ENCODE measurements at regions not wholly inside any gene's neighbourhood (a gene's known extent, or its start where the extent isn't known, plus 50 kb on each side); places are given as distances from the start of the nearest gene placed in this dataset.

DNA sequence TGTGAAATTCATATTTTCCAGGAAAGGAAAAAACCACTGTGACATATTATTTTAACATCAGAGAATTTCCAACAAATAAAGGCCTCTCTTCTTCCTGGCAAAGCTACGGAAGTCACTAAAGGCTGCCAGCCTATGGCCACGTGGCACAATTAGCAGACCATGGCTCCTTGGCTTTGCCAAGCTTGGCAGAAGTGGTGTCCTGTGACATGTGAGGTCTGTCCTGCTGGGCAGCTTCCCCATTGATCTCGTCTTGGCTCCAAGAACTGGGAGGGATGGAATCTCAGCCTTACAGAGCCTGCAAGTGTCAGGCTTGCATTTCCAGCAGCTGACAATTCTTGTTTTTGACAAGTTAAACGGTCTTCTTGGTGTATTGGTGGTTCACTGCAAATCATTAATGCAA lies 226.9 kb upstream of the THSD7B start:
- TF ChIP-seq, protein P1, sequence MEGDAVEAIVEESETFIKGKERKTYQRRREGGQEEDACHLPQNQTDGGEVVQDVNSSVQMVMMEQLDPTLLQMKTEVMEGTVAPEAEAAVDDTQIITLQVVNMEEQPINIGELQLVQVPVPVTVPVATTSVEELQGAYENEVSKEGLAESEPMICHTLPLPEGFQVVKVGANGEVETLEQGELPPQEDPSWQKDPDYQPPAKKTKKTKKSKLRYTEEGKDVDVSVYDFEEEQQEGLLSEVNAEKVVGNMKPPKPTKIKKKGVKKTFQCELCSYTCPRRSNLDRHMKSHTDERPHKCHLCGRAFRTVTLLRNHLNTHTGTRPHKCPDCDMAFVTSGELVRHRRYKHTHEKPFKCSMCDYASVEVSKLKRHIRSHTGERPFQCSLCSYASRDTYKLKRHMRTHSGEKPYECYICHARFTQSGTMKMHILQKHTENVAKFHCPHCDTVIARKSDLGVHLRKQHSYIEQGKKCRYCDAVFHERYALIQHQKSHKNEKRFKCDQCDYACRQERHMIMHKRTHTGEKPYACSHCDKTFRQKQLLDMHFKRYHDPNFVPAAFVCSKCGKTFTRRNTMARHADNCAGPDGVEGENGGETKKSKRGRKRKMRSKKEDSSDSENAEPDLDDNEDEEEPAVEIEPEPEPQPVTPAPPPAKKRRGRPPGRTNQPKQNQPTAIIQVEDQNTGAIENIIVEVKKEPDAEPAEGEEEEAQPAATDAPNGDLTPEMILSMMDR (conservative IDR thresholded peaks at IDR 0.05; ENCODE audit: low read length): no peak
- TF ChIP-seq EZH2phosphoT487 (IDR thresholded peaks at IDR 0.05; ENCODE audit: borderline replicate concordance, low read depth, low read length): no peak
- Histone ChIP-seq H3K4me1 (ENCODE audit: insufficient read depth, low read length, poor library complexity, severe bottlenecking) (no peaks in the 10 kb centered on the region), H3K9me3 (ENCODE audit: low read length) (no peaks in the 10 kb centered on the region), H3K27ac (ENCODE audit: low read depth, low read length, poor library complexity, severe bottlenecking) (no peak overlapping the region), H3K9me2 (ENCODE audit: insufficient read depth, low read length) (no peaks in the 10 kb centered on the region), H3K36me3 (ENCODE audit: insufficient read depth, low read length) (no peaks in the 10 kb centered on the region), H2AFZ (ENCODE audit: low read length) (no peak overlapping the region), H3K4me3 (ENCODE audit: low read depth, low read length, poor library complexity, severe bottlenecking) (no peak overlapping the region), H3K79me2 (ENCODE audit: insufficient read depth, low read depth, low read length) (no peaks in the 10 kb centered on the region), H3K4me2 (ENCODE audit: low read length) (no peak overlapping the region), H4K20me1 (ENCODE audit: insufficient read depth, low read length) (no peaks in the 10 kb centered on the region)
- DNase-seq (ENCODE audit: low spot score): no peak
- ChIA-PET POLR2A (interaction anchor here (1.1 kb wide), 1 partner anchor 29 kb away, joined by 3 read pairs; no protein-coding TSS in a partner anchor), CTCF (ENCODE audit: unreplicated experiment) (no interaction called here)
- intact Hi-C loops (cut with micrococcal nuclease; ENCODE audit: unreplicated experiment): no loop called here
- BruUV-seq (replicated peaks): no TSS peak

DNA sequence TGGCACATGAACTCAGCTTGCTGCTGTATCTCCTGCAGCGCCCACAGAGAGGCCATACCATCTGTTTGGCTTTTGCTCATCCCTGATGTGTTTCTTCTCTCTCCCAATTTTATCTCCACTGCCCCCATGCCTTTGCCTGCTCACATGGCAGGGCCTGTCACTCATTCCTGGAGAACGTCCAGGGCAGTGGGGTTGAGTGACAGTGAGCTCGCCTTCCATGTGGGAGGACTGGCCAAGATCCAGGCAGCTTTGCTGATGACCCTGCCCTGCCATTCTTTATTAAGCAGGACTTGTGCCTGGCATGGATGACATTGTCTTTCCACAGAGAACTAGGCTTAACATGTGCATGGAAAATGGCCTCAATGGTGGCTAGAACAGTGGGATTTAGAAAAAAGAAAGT lies 230.5 kb upstream of the THSD7B start:
- Histone ChIP-seq H3K79me2 (ENCODE audit: insufficient read depth, low read depth, low read length) (no peaks in the 10 kb centered on the region), H3K9me2 (ENCODE audit: insufficient read depth, low read length) (no peaks in the 10 kb centered on the region), H3K4me2 (ENCODE audit: low read length) (no peak overlapping the region), H3K4me3 (ENCODE audit: low read depth, low read length, poor library complexity, severe bottlenecking) (no peak overlapping the region), H3K4me1 (ENCODE audit: insufficient read depth, low read length, poor library complexity, severe bottlenecking) (no peaks in the 10 kb centered on the region), H3K27ac (ENCODE audit: low read depth, low read length, poor library complexity, severe bottlenecking) (no peak overlapping the region), H2AFZ (ENCODE audit: low read length) (no peak overlapping the region), H4K20me1 (ENCODE audit: insufficient read depth, low read length) (no peaks in the 10 kb centered on the region), H3K36me3 (ENCODE audit: insufficient read depth, low read length) (no peaks in the 10 kb centered on the region), H3K9me3 (ENCODE audit: low read length) (no peaks in the 10 kb centered on the region)
- ChIA-PET CTCF (ENCODE audit: unreplicated experiment) (no interaction called here), POLR2A (no interaction called here)
- TF ChIP-seq EZH2phosphoT487 (IDR thresholded peaks at IDR 0.05; ENCODE audit: borderline replicate concordance, low read depth, low read length): no peak
- TF ChIP-seq, protein P1 (conservative IDR thresholded peaks at IDR 0.05; ENCODE audit: low read length): no peak
- intact Hi-C loops (cut with micrococcal nuclease; ENCODE audit: unreplicated experiment): no loop called here
- no TSS peak for BruUV-seq (replicated peaks)
- DNase-seq (ENCODE audit: low spot score): no peak

DNA sequence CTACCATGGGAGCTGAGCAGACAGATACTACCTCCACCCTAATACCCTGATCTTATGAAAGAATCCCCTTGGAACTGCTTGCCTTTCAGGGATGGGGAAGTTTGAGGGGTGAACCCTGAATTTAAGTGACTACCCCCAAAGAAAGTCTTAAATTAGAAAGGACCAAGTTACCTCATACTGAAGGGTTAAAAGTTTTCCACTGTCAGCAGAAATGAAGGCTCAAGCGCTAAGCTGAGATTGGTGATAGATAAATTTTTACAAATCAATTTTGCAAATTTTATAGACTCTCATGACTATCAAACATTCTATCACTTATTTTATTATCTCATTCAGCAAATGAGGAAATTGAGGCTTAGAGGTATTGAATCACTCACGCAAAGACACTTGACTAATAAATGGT lies 233.2 kb upstream of the THSD7B start:
- POLR2A ChIA-PET: interaction anchor here (0.6 kb wide), 2 partner anchors 27 to 43 kb away, joined by 3 to 4 read pairs; no protein-coding TSS in a partner anchor

More for the DNA sequence above, 233.2 kb upstream of the THSD7B start:
- Histone ChIP-seq H3K79me2 (ENCODE audit: insufficient read depth, low read depth, low read length) (no peaks in the 10 kb centered on the region), H3K9me3 (ENCODE audit: low read length) (no peaks in the 10 kb centered on the region), H4K20me1 (ENCODE audit: insufficient read depth, low read length) (no peaks in the 10 kb centered on the region), H2AFZ (ENCODE audit: low read length) (no peak overlapping the region), H3K9me2 (ENCODE audit: insufficient read depth, low read length) (no peaks in the 10 kb centered on the region), H3K4me3 (ENCODE audit: low read depth, low read length, poor library complexity, severe bottlenecking) (no peak overlapping the region), H3K36me3 (ENCODE audit: insufficient read depth, low read length) (no peaks in the 10 kb centered on the region), H3K27ac (ENCODE audit: low read depth, low read length, poor library complexity, severe bottlenecking) (no peak overlapping the region), H3K4me2 (ENCODE audit: low read length) (no peak overlapping the region), H3K4me1 (ENCODE audit: insufficient read depth, low read length, poor library complexity, severe bottlenecking) (no peaks in the 10 kb centered on the region)
- TF ChIP-seq, protein P1 (conservative IDR thresholded peaks at IDR 0.05; ENCODE audit: low read length): no peak
- no peak for TF ChIP-seq EZH2phosphoT487 (IDR thresholded peaks at IDR 0.05; ENCODE audit: borderline replicate concordance, low read depth, low read length)
- intact Hi-C loops (cut with micrococcal nuclease; ENCODE audit: unreplicated experiment): loop anchor here (1.0 kb wide), 1 partner anchor 42 kb away; no protein-coding TSS in a partner anchor
- no TSS peak for BruUV-seq (replicated peaks)
- no peak for DNase-seq (ENCODE audit: low spot score)
- CTCF ChIA-PET (ENCODE audit: unreplicated experiment): no interaction called here
